ENCODE measurements at regions not wholly inside any gene's neighbourhood (a gene's known extent, or its start where the extent isn't known, plus 50 kb on each side); places are given as distances from the start of the nearest gene placed in this dataset.
"Not testable (repeated sequence)": the region's sequence is repeated elsewhere in the genome, so short reads cannot be mapped to it uniquely, and the experiment has no call there.

GRCh38 chr3:63719796-63720445, 67.4 kb downstream of the SNTN start:
- H3K4me3 Mint-ChIP-seq (ENCODE audit: unreplicated experiment): no peak overlapping the region
- DNase-seq (ENCODE audit: low spot score): no peak
- H3K27me3 Mint-ChIP-seq (ENCODE audit: unreplicated experiment): peaks cover 2% of the 10 kb centered on the region
- peaks cover 4% of the 10 kb centered on the region for H3K4me1 Mint-ChIP-seq (ENCODE audit: unreplicated experiment)
- no peaks in the 10 kb centered on the region for H3K9me3 Mint-ChIP-seq (ENCODE audit: unreplicated experiment)
- no peaks in the 10 kb centered on the region for H3K36me3 Mint-ChIP-seq (ENCODE audit: low read depth, unreplicated experiment)
- no peak overlapping the region for H3K27ac Mint-ChIP-seq (ENCODE audit: unreplicated experiment)
- no peak for TF ChIP-seq CTCF (IDR thresholded peaks at IDR 0.05; ENCODE audit: unreplicated experiment)

- not testable (repeated sequence) for H3K9me3 Mint-ChIP-seq (ENCODE audit: unreplicated experiment); H3K27me3 Mint-ChIP-seq (ENCODE audit: unreplicated experiment)
Measured at GRCh38 chr3:63720951-63721350, 68.5 kb downstream of the SNTN start.

GRCh38 chr3:63724987-63725386, 72.5 kb downstream of the SNTN start:
- H3K4me3 Mint-ChIP-seq (ENCODE audit: unreplicated experiment): no peak overlapping the region
- no peak for DNase-seq (ENCODE audit: low spot score)
- no peaks in the 10 kb centered on the region for H3K36me3 Mint-ChIP-seq (ENCODE audit: low read depth, unreplicated experiment)
- H3K27ac Mint-ChIP-seq (ENCODE audit: unreplicated experiment): no peak overlapping the region
- no peaks in the 10 kb centered on the region for H3K27me3 Mint-ChIP-seq (ENCODE audit: unreplicated experiment)
- H3K9me3 Mint-ChIP-seq (ENCODE audit: unreplicated experiment): no peaks in the 10 kb centered on the region
- TF ChIP-seq CTCF (IDR thresholded peaks at IDR 0.05; ENCODE audit: unreplicated experiment): no peak
- H3K4me1 Mint-ChIP-seq (ENCODE audit: unreplicated experiment): peaks cover 4% of the 10 kb centered on the region

More at GRCh38 chr3:63720951-63721350, 68.5 kb downstream of the SNTN start:
- DNase-seq (ENCODE audit: low spot score); H3K36me3 Mint-ChIP-seq (ENCODE audit: low read depth, unreplicated experiment); H3K4me3 Mint-ChIP-seq (ENCODE audit: unreplicated experiment); H3K4me1 Mint-ChIP-seq (ENCODE audit: unreplicated experiment); H3K27ac Mint-ChIP-seq (ENCODE audit: unreplicated experiment): not testable (repeated sequence)

- H3K36me3 Mint-ChIP-seq (ENCODE audit: low read depth, unreplicated experiment): no peaks in the 10 kb centered on the region
- no peaks in the 10 kb centered on the region for H3K9me3 Mint-ChIP-seq (ENCODE audit: unreplicated experiment)
- no peak overlapping the region for H3K4me3 Mint-ChIP-seq (ENCODE audit: unreplicated experiment)
- no peak for DNase-seq (ENCODE audit: low spot score)
- no peak overlapping the region for H3K27ac Mint-ChIP-seq (ENCODE audit: unreplicated experiment)
- no peak for TF ChIP-seq CTCF (IDR thresholded peaks at IDR 0.05; ENCODE audit: unreplicated experiment)
- H3K27me3 Mint-ChIP-seq (ENCODE audit: unreplicated experiment): no peaks in the 10 kb centered on the region
- no peaks in the 10 kb centered on the region for H3K4me1 Mint-ChIP-seq (ENCODE audit: unreplicated experiment)
Measured at GRCh38 chr3:63726656-63727055, 74.2 kb downstream of the SNTN start.

GRCh38 chr3:63727233-63727632, 74.8 kb downstream of the SNTN start:
- no peak for TF ChIP-seq CTCF (IDR thresholded peaks at IDR 0.05; ENCODE audit: unreplicated experiment)

More at GRCh38 chr3:63727233-63727632, 74.8 kb downstream of the SNTN start:
- no peak overlapping the region for H3K27ac Mint-ChIP-seq (ENCODE audit: unreplicated experiment)
- no peak for DNase-seq (ENCODE audit: low spot score)
- no peak overlapping the region for H3K4me3 Mint-ChIP-seq (ENCODE audit: unreplicated experiment)
- no peaks in the 10 kb centered on the region for H3K36me3 Mint-ChIP-seq (ENCODE audit: low read depth, unreplicated experiment)
- no peaks in the 10 kb centered on the region for H3K4me1 Mint-ChIP-seq (ENCODE audit: unreplicated experiment)
- H3K9me3 Mint-ChIP-seq (ENCODE audit: unreplicated experiment): no peaks in the 10 kb centered on the region
- H3K27me3 Mint-ChIP-seq (ENCODE audit: unreplicated experiment): no peaks in the 10 kb centered on the region
